CD4-positive, alpha-beta T cell treated with Interleukin-4 for 4 hours (primary cell): ENCODE measurements at regions not wholly inside any gene's neighbourhood (a gene's known extent, or its start where the extent isn't known, plus 50 kb on each side); places are given as distances from the start of the nearest gene placed in this dataset.
"Not testable (repeated sequence)": the region's sequence is repeated elsewhere in the genome, so short reads cannot be mapped to it uniquely, and the experiment has no call there.

ENCODE experiments used
- DNase-seq: peaks from one replicate; pipeline ENCODE4 v3.0.0-alpha.2; 2020

- DNase-seq: no peak
Measured at GRCh38 chr11:16527525-16528246, 171.3 kb upstream of the SOX6 start.

- no peak for DNase-seq
Measured at GRCh38 chr11:16526947-16527346, 170.6 kb upstream of the SOX6 start.

GRCh38 chr11:16520713-16521112, 164.4 kb upstream of the SOX6 start:
- not testable (repeated sequence) for DNase-seq

- no peak for DNase-seq
Measured at GRCh38 chr11:16512899-16513241, 156.5 kb upstream of the SOX6 start.

- DNase-seq: no peak
Measured at GRCh38 chr11:16512198-16512898, 156.0 kb upstream of the SOX6 start.

- DNase-seq: no peak
Measured at GRCh38 chr11:16511116-16512114, 155.1 kb upstream of the SOX6 start.

- no peak for DNase-seq
Measured at GRCh38 chr11:16505481-16505880, 149.1 kb upstream of the SOX6 start.

GRCh38 chr11:16503891-16504290, 147.5 kb upstream of the SOX6 start:
- DNase-seq: not testable (repeated sequence)

- DNase-seq: no peak
Measured at GRCh38 chr11:16494918-16495691, 138.8 kb upstream of the SOX6 start.

- no peak for DNase-seq
Measured at GRCh38 chr11:16484434-16484833, 128.1 kb upstream of the SOX6 start.

- no peak for DNase-seq
Measured at GRCh38 chr11:16474659-16475058, 118.3 kb upstream of the SOX6 start.

GRCh38 chr11:16469968-16470367, 113.6 kb upstream of the SOX6 start:
- no peak for DNase-seq

- no peak for DNase-seq
Measured at GRCh38 chr11:16468735-16469453, 112.5 kb upstream of the SOX6 start.

GRCh38 chr11:16460508-16460907, 104.2 kb upstream of the SOX6 start:
- no peak for DNase-seq

- DNase-seq: no peak
Measured at GRCh38 chr11:16456366-16456765, 100.0 kb upstream of the SOX6 start.

- DNase-seq: no peak
Measured at GRCh38 chr11:16454289-16454863, 98.0 kb upstream of the SOX6 start.

- DNase-seq: no peak
Measured at GRCh38 chr11:16448123-16448717, 91.9 kb upstream of the SOX6 start.

- no peak for DNase-seq
Measured at GRCh38 chr11:16441461-16441860, 85.1 kb upstream of the SOX6 start.

- DNase-seq: no peak
Measured at GRCh38 chr11:16440136-16440535, 83.8 kb upstream of the SOX6 start.

- no peak for DNase-seq
Measured at GRCh38 chr11:16434036-16434435, 77.7 kb upstream of the SOX6 start.

- DNase-seq: no peak
Measured at GRCh38 chr11:16430674-16431073, 74.3 kb upstream of the SOX6 start.
